Keratinocyte (primary cell): ENCODE measurements at regions not wholly inside any gene's neighbourhood (a gene's known extent, or its start where the extent isn't known, plus 50 kb on each side); places are given as distances from the start of the nearest gene placed in this dataset.

Experiments
- DNase-seq: peaks from one replicate; pipeline ENCODE4 v3.0.0-alpha.2; 2011; ENCODE audit warnings: low read depth, missing footprints, low spot score
- FAIRE-seq: peaks from 2 replicates; lab custom pipeline; 2011; peaks lifted over from hg19 to GRCh38; lab: Jason Lieb, UNC
- H2AFZ ChIP-seq: 2 replicates; pipeline ENCODE4 v1.6.0; 2012; ENCODE audit warnings: low read length, control low read depth, inconsistent platforms; ENCODE audit not compliant: control insufficient read depth
- H3K27ac ChIP-seq: 2 replicates; pipeline ENCODE4 v1.5.1; 2011; ENCODE audit warnings: low read length; ENCODE audit not compliant: control insufficient read depth, insufficient read depth
- H3K27me3 ChIP-seq: 3 replicates; pipeline ENCODE4 v1.6.0; 2011; ENCODE audit warnings: low read length; ENCODE audit not compliant: control insufficient read depth, insufficient read depth; ENCODE audit errors: extremely low read depth
- H3K36me3 ChIP-seq, 2 experiments: 2 replicates in 1 of 2; 3 replicates in 1 of 2; pipeline ENCODE4 v1.5.1; 2011; ENCODE audit warnings: low read length in 2 of 2, mild to moderate bottlenecking in 1 of 2; ENCODE audit not compliant: control insufficient read depth in 2 of 2, insufficient read depth in 2 of 2; ENCODE audit errors: extremely low read depth in 1 of 2
- H3K4me1 ChIP-seq: 3 replicates; pipeline ENCODE4 v1.5.1; 2011; ENCODE audit warnings: low read length; ENCODE audit not compliant: control insufficient read depth, insufficient read depth; ENCODE audit errors: extremely low read depth
- H3K4me2 ChIP-seq: 3 replicates; pipeline ENCODE4 v1.6.0; 2011; ENCODE audit warnings: low read depth, low read length; ENCODE audit not compliant: control insufficient read depth, insufficient read depth; ENCODE audit errors: extremely low read depth
- H3K4me3 ChIP-seq, 3 experiments: fragments of 200-600 bp in 1 of 3; sonication (generic) in 1 of 3; 2 replicates in 2 of 3; 3 replicates in 1 of 3; pipeline ENCODE4 v1.5.1; 2011 to 2016; ENCODE audit warnings: low read length in 3 of 3, mild to moderate bottlenecking in 3 of 3, control low read depth in 2 of 3, inconsistent platforms in 1 of 3, low read depth in 1 of 3, mixed read lengths in 1 of 3, mixed run types in 1 of 3, moderate library complexity in 1 of 3; ENCODE audit not compliant: control insufficient read depth in 2 of 3, insufficient read depth in 2 of 3; ENCODE audit errors: extremely low read depth in 1 of 3
- H3K79me2 ChIP-seq: 2 replicates; pipeline ENCODE4 v1.6.0; 2012; ENCODE audit warnings: low read length; ENCODE audit not compliant: control insufficient read depth, insufficient read depth
- H3K9ac ChIP-seq: 3 replicates; pipeline ENCODE4 v1.6.0; 2011; ENCODE audit warnings: low read length; ENCODE audit not compliant: control insufficient read depth, insufficient read depth; ENCODE audit errors: extremely low read depth
- H3K9me1 ChIP-seq: 3 replicates; pipeline ENCODE4 v1.6.0; 2011; ENCODE audit warnings: low read length; ENCODE audit not compliant: control insufficient read depth, insufficient read depth; ENCODE audit errors: extremely low read depth
- H3K9me3 ChIP-seq: 2 replicates; pipeline ENCODE4 v1.5.1; 2012; ENCODE audit warnings: low read depth, low read length; ENCODE audit not compliant: control insufficient read depth
- H4K20me1 ChIP-seq: 3 replicates; pipeline ENCODE4 v1.6.0; 2011; ENCODE audit warnings: low read length; ENCODE audit not compliant: control insufficient read depth, insufficient read depth; ENCODE audit errors: extremely low read depth
- CTCF ChIP-seq, 3 experiments: IDR thresholded peaks in 1 of 3; conservative IDR thresholded peaks in 1 of 3; optimal IDR thresholded peaks in 1 of 3; 2 replicates in 2 of 3; 3 replicates in 1 of 3; pipeline versions ENCODE3 to v1.5.1; 2011; ENCODE audit warnings: low read length in 3 of 3, mild to moderate bottlenecking in 3 of 3, moderate library complexity in 2 of 3, control low read depth in 1 of 3, inconsistent platforms in 1 of 3; ENCODE audit not compliant: insufficient read depth in 2 of 3; ENCODE audit errors: extremely low read depth in 1 of 3
- EZH2 ChIP-seq: IDR thresholded peaks from one replicate; pipeline ENCODE4 v1.6.1; 2012; ENCODE audit warnings: inconsistent platforms, mild to moderate bottlenecking, low read length, moderate library complexity
- dilution Hi-C: fragments of 300-500 bp; cut with MboI; formaldehyde crosslinking; loops from one replicate; pipeline ENCODE4 v1.7.0; 2020; ENCODE audit warnings: low sequenced_read_pairs; ENCODE audit not compliant: extremely low pct_ligation_motif_present

- no peak for FAIRE-seq
- Histone ChIP-seq H3K27me3 (no peaks in the 10 kb centered on the region), H3K9ac (no peak overlapping the region), H3K79me2 (no peaks in the 10 kb centered on the region), H4K20me1 (no peaks in the 10 kb centered on the region), H3K4me2 (no peak overlapping the region), H3K36me3 (no peaks in the 10 kb centered on the region), H3K27ac (no peak overlapping the region), H3K9me1 (no peaks in the 10 kb centered on the region), H3K9me3 (no peaks in the 10 kb centered on the region), H3K4me3 (no peak overlapping the region), H2AFZ (no peak overlapping the region), H3K4me1 (no peaks in the 10 kb centered on the region)
- no peak for DNase-seq
- dilution Hi-C loops, result no loop called here
- TF ChIP-seq EZH2, result no peak
- no peak for TF ChIP-seq CTCF (optimal IDR thresholded peaks at IDR 0.05 in 1 of 3, IDR thresholded peaks at IDR 0.05 in 1 of 3, conservative IDR thresholded peaks at IDR 0.05 in 1 of 3; ENCODE audit: extremely low read depth in 1 of 3, insufficient read depth in 2 of 3, low read length in 3 of 3)
Observed at GRCh38 chr11:89608234-89608966, 101.7 kb upstream of the TRIM77 start.

- Histone ChIP-seq H3K27ac (no peak overlapping the region), H3K4me1 (no peaks in the 10 kb centered on the region), H3K79me2 (no peaks in the 10 kb centered on the region), H3K9me1 (no peaks in the 10 kb centered on the region), H3K4me2 (no peak overlapping the region), H3K27me3 (no peaks in the 10 kb centered on the region), H3K36me3 (no peaks in the 10 kb centered on the region), H2AFZ (no peak overlapping the region), H3K9me3 (no peaks in the 10 kb centered on the region), H3K4me3 (no peak overlapping the region), H3K9ac (no peak overlapping the region), H4K20me1 (no peaks in the 10 kb centered on the region)
- DNase-seq (no peak), FAIRE-seq (no peak)
- TF ChIP-seq CTCF (optimal IDR thresholded peaks at IDR 0.05 in 1 of 3, IDR thresholded peaks at IDR 0.05 in 1 of 3, conservative IDR thresholded peaks at IDR 0.05 in 1 of 3; ENCODE audit: extremely low read depth in 1 of 3, insufficient read depth in 2 of 3, low read length in 3 of 3), result no peak
- TF ChIP-seq EZH2, result no peak
- dilution Hi-C loops, result no loop called here
Observed at GRCh38 chr11:89612096-89612495, 98.0 kb upstream of the TRIM77 start.
